ENCODE measurements at regions not wholly inside any gene's neighbourhood (a gene's known extent, or its start where the extent isn't known, plus 50 kb on each side); places are given as distances from the start of the nearest gene placed in this dataset.

DNA sequence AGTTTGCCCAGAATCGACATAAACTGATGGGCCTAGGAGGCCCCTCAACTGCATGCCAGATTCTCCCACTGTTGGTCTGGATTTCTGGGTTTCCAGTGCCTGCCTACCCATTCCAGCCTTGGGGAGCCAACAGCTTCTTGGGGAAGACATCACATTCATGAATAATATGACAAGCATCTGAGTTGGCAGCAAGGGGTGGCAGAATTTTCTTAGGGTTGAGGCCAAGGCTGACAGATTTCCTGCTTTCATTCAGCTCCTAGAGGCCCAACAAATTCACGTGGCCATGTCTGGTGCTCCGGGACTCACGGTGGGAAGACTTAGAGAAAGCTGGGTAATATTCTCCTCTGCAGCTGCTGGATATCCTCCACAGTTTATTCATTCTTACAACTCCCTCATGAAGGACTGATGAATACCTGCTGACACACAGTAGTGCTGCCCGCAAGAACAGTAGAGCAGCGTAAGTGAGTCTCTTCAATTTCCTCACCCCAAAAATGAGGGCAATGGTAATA lies 305.0 kb upstream of the TNC start:
- TF ChIP-seq, protein P1, sequence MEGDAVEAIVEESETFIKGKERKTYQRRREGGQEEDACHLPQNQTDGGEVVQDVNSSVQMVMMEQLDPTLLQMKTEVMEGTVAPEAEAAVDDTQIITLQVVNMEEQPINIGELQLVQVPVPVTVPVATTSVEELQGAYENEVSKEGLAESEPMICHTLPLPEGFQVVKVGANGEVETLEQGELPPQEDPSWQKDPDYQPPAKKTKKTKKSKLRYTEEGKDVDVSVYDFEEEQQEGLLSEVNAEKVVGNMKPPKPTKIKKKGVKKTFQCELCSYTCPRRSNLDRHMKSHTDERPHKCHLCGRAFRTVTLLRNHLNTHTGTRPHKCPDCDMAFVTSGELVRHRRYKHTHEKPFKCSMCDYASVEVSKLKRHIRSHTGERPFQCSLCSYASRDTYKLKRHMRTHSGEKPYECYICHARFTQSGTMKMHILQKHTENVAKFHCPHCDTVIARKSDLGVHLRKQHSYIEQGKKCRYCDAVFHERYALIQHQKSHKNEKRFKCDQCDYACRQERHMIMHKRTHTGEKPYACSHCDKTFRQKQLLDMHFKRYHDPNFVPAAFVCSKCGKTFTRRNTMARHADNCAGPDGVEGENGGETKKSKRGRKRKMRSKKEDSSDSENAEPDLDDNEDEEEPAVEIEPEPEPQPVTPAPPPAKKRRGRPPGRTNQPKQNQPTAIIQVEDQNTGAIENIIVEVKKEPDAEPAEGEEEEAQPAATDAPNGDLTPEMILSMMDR (IDR thresholded peaks at IDR 0.05) = no peak
- no peak for TF ChIP-seq EP300 (IDR thresholded peaks at IDR 0.05)

Data from upper lobe of left lung (tissue), 4 donors.